Activated CD4-positive, alpha-beta T cell treated with anti-CD3 and anti-CD28 coated beads, Interleukin-2, Interleukin-4, amounts not matched to agents 100 ng/mL and 50 ng/mL, durations not matched to agents 16 hours and 8 hours (primary cell): ENCODE measurements at regions not wholly inside any gene's neighbourhood (a gene's known extent, or its start where the extent isn't known, plus 50 kb on each side); places are given as distances from the start of the nearest gene placed in this dataset.
"Not testable (repeated sequence)": the region's sequence is repeated elsewhere in the genome, so short reads cannot be mapped to it uniquely, and the experiment has no call there.

Experiments
- DNase-seq: peaks from one replicate; pipeline ENCODE4 v3.0.0-alpha.2; 2020; ENCODE audit warnings: low spot score

GRCh38 chr2:84048964-84049363 lies 410.1 kb downstream of the SUCLG1 start:
- DNase-seq, result no peak

GRCh38 chr2:84041506-84041905 lies 417.6 kb downstream of the SUCLG1 start:
- no peak for DNase-seq

- no peak for DNase-seq
These were observed 418.8 kb downstream of the SUCLG1 start for GRCh38 chr2:84040281-84040680.

- no peak for DNase-seq
These were observed 420.2 kb downstream of the SUCLG1 start for GRCh38 chr2:84038866-84039265.

GRCh38 chr2:84033347-84033974 lies 425.6 kb downstream of the SUCLG1 start:
- no peak for DNase-seq

- DNase-seq, result no peak
These were observed 427.6 kb downstream of the SUCLG1 start for GRCh38 chr2:84031312-84032050.

- no peak for DNase-seq
These were observed 429.0 kb downstream of the SUCLG1 start for GRCh38 chr2:84029903-84030575.

GRCh38 chr2:84026818-84027217 lies 432.3 kb downstream of the SUCLG1 start:
- no peak for DNase-seq

- DNase-seq, result peak; percentile 40
These were observed 436.2 kb downstream of the SUCLG1 start for GRCh38 chr2:84022810-84023431.

- DNase-seq, result no peak
These were observed 442.1 kb downstream of the SUCLG1 start for GRCh38 chr2:84017010-84017409.

- no peak for DNase-seq
These were observed 442.9 kb downstream of the SUCLG1 start for GRCh38 chr2:84016183-84016582.

GRCh38 chr2:83997889-83998288 lies 461.2 kb downstream of the SUCLG1 start:
- DNase-seq, result no peak

GRCh38 chr2:83994633-83995179 lies 464.4 kb downstream of the SUCLG1 start:
- DNase-seq, result no peak

- no peak for DNase-seq
These were observed 465.0 kb downstream of the SUCLG1 start for GRCh38 chr2:83993873-83994632.

GRCh38 chr2:83991992-83992391 lies 467.1 kb downstream of the SUCLG1 start:
- DNase-seq, result no peak

- no peak for DNase-seq
These were observed 468.4 kb downstream of the SUCLG1 start for GRCh38 chr2:83990636-83991035.

GRCh38 chr2:83976628-83977027 lies 482.5 kb downstream of the SUCLG1 start:
- DNase-seq, result not testable (repeated sequence)

- no peak for DNase-seq
These were observed 487.0 kb downstream of the SUCLG1 start for GRCh38 chr2:83972128-83972527.

- no peak for DNase-seq
These were observed 487.5 kb downstream of the SUCLG1 start for GRCh38 chr2:83971547-83971946.

- DNase-seq, result no peak
These were observed 488.7 kb downstream of the SUCLG1 start for GRCh38 chr2:83970217-83970929.

- no peak for DNase-seq
These were observed 490.0 kb downstream of the SUCLG1 start for GRCh38 chr2:83969085-83969484.
